Adrenal gland (tissue), 5 donors: ENCODE measurements at regions not wholly inside any gene's neighbourhood (a gene's known extent, or its start where the extent isn't known, plus 50 kb on each side); places are given as distances from the start of the nearest gene placed in this dataset.

Experiments
- CTCF ChIP-seq, 6 experiments: fragments of 450-650 bp in 4 of 6; fragments of 200-600 bp in 2 of 6; sonication (generic) in 1 of 6; IDR thresholded peaks; 1 replicate in 5 of 6; 2 replicates in 1 of 6; pipeline versions ENCODE4 v1.5.1 to v1.8.0; 2016 to 2021; ENCODE audit warnings: antibody characterized with exemption in 6 of 6, mild to moderate bottlenecking in 2 of 6, moderate library complexity in 1 of 6
- POLR2A ChIP-seq, 2 donors: fragments of 450-650 bp; IDR thresholded peaks; one replicate each; pipeline ENCODE4 v1.6.1; 2017; ENCODE audit warnings: antibody characterized with exemption in 2 of 2, mild to moderate bottlenecking in 2 of 2, moderate library complexity in 1 of 2
- donor health status: DM: no; HTN: no; CAD: no.

- TF ChIP-seq CTCF (IDR thresholded peaks at IDR 0.05) (no peak), POLR2A (IDR thresholded peaks at IDR 0.05) (no peak)
Measured at GRCh38 chr5:73234204-73234555, 61.2 kb downstream of the TMEM174 start.
